Loucy (cell line): ENCODE measurements at regions not wholly inside any gene's neighbourhood (a gene's known extent, or its start where the extent isn't known, plus 50 kb on each side); places are given as distances from the start of the nearest gene placed in this dataset.
"Not testable (repeated sequence)": the region's sequence is repeated elsewhere in the genome, so short reads cannot be mapped to it uniquely, and the experiment has no call there.

Experiments
- H2AFZ ChIP-seq: fragments of 200-600 bp; sonication (generic); 2 replicates; pipeline ENCODE4 v1.6.0; 2016; ENCODE audit warnings: antibody characterized with exemption, mild to moderate bottlenecking, low read length, moderate library complexity
- H3F3A ChIP-seq: fragments of 200-600 bp; 2 replicates; pipeline ENCODE4 v1.6.0; 2016; ENCODE audit warnings: antibody characterized with exemption, low read depth, mild to moderate bottlenecking
- H3K27me3 ChIP-seq: fragments of 200-600 bp; sonication (generic); 2 replicates; pipeline ENCODE4 v1.6.1; 2014; ENCODE audit warnings: low read length, mild to moderate bottlenecking; ENCODE audit not compliant: insufficient read depth, poor library complexity, severe bottlenecking
- H3K36me3 ChIP-seq: fragments of 200-600 bp; sonication (generic); 2 replicates; pipeline ENCODE4 v1.6.1; 2016; ENCODE audit warnings: low read length; ENCODE audit not compliant: insufficient read depth
- H3K4me1 ChIP-seq: fragments of 200-600 bp; sonication (generic); 2 replicates; pipeline ENCODE4 v1.5.1; 2014; ENCODE audit warnings: low read length, mild to moderate bottlenecking; ENCODE audit not compliant: insufficient read depth, poor library complexity, severe bottlenecking
- H3K4me2 ChIP-seq: fragments of 200-600 bp; sonication (generic); 2 replicates; pipeline ENCODE4 v1.6.0; 2014; ENCODE audit warnings: antibody characterized with exemption, low read length, low read depth, mild to moderate bottlenecking; ENCODE audit not compliant: poor library complexity, severe bottlenecking
- H3K4me3 ChIP-seq: fragments of 200-600 bp; sonication (generic); 2 replicates; pipeline ENCODE4 v1.5.1; 2014; ENCODE audit warnings: low read length, mild to moderate bottlenecking, mixed read lengths; ENCODE audit not compliant: poor library complexity, severe bottlenecking
- H3K79me2 ChIP-seq: fragments of 200-600 bp; sonication (generic); 2 replicates; pipeline ENCODE4 v1.6.1; 2014; ENCODE audit warnings: low read length; ENCODE audit not compliant: insufficient read depth
- H3K9ac ChIP-seq: fragments of 200-600 bp; sonication (generic); 2 replicates; pipeline ENCODE4 v1.6.0; 2014; ENCODE audit warnings: mild to moderate bottlenecking, low read depth, low read length, moderate library complexity; ENCODE audit not compliant: poor library complexity, severe bottlenecking
- H3K9me2 ChIP-seq: fragments of 200-600 bp; sonication (generic); replicated peaks from 2 replicates; pipeline ENCODE4 v1.6.1; 2016; ENCODE audit warnings: low read depth, low read length, mixed read lengths
- H3K9me3 ChIP-seq: fragments of 200-600 bp; sonication (generic); 2 replicates; pipeline ENCODE4 v1.6.1; 2014; ENCODE audit warnings: mild to moderate bottlenecking, antibody characterized with exemption, low read length, low read depth; ENCODE audit not compliant: insufficient read depth
- H4K20me1 ChIP-seq: fragments of 200-600 bp; sonication (generic); 2 replicates; pipeline ENCODE4 v1.6.0; 2014; ENCODE audit warnings: antibody characterized with exemption, low read length, mild to moderate bottlenecking; ENCODE audit not compliant: insufficient read depth, poor library complexity, severe bottlenecking
- CTCF ChIP-seq: fragments of 200-600 bp; sonication (generic); conservative IDR thresholded peaks from 2 replicates; pipeline ENCODE4 v1.5.1; 2014; ENCODE audit warnings: mild to moderate bottlenecking, antibody characterized with exemption, low read length
- EZH2phosphoT487 ChIP-seq: fragments of 200-600 bp; IDR thresholded peaks from 2 replicates; pipeline ENCODE4 v1.6.1; 2018; ENCODE audit warnings: antibody characterized with exemption, mild to moderate bottlenecking, moderate library complexity, borderline replicate concordance

GRCh38 chr9:129553277-129553676 is 67.6 kb downstream of the C9orf50 start:
- TF ChIP-seq CTCF (no peak), EZH2phosphoT487 (no peak)
- no peak overlapping the region for H3K9ac ChIP-seq
- no peaks in the 10 kb centered on the region for H3K4me1 ChIP-seq

GRCh38 chr9:129552064-129552463 is 68.8 kb downstream of the C9orf50 start:
- H3K27me3 ChIP-seq = no peaks in the 10 kb centered on the region
- no peaks in the 10 kb centered on the region for H3K79me2 ChIP-seq
- no peaks in the 10 kb centered on the region for H3K9me3 ChIP-seq
- no peak overlapping the region for H2AFZ ChIP-seq
- H3K9me2 ChIP-seq = no peaks in the 10 kb centered on the region
- TF ChIP-seq CTCF = no peak
- TF ChIP-seq EZH2phosphoT487 = no peak
- H3K4me1 ChIP-seq = no peaks in the 10 kb centered on the region
- H3K9ac ChIP-seq = no peak overlapping the region
- no peaks in the 10 kb centered on the region for H4K20me1 ChIP-seq
- H3F3A ChIP-seq = no peaks in the 10 kb centered on the region
- no peak overlapping the region for H3K4me2 ChIP-seq
- H3K36me3 ChIP-seq = no peaks in the 10 kb centered on the region
- H3K4me3 ChIP-seq = no peak overlapping the region

More at GRCh38 chr9:129553277-129553676, 67.6 kb downstream of the C9orf50 start:
- H3K36me3 ChIP-seq = no peaks in the 10 kb centered on the region
- H3K4me2 ChIP-seq = no peak overlapping the region
- no peaks in the 10 kb centered on the region for H4K20me1 ChIP-seq
- H3K27me3 ChIP-seq = no peaks in the 10 kb centered on the region
- no peaks in the 10 kb centered on the region for H3K9me2 ChIP-seq
- H3K79me2 ChIP-seq = no peaks in the 10 kb centered on the region
- no peak overlapping the region for H3K4me3 ChIP-seq
- no peaks in the 10 kb centered on the region for H3K9me3 ChIP-seq
- no peak overlapping the region for H2AFZ ChIP-seq
- no peaks in the 10 kb centered on the region for H3F3A ChIP-seq

GRCh38 chr9:129551393-129551973 is 69.4 kb downstream of the C9orf50 start:
- no peaks in the 10 kb centered on the region for H3K4me1 ChIP-seq
- no peaks in the 10 kb centered on the region for H4K20me1 ChIP-seq
- H3K36me3 ChIP-seq = no peaks in the 10 kb centered on the region
- TF ChIP-seq EZH2phosphoT487 (no peak), CTCF (no peak)
- no peaks in the 10 kb centered on the region for H3K27me3 ChIP-seq
- H3K4me3 ChIP-seq = no peak overlapping the region
- H3K79me2 ChIP-seq = no peaks in the 10 kb centered on the region
- H2AFZ ChIP-seq = no peak overlapping the region
- H3F3A ChIP-seq = no peaks in the 10 kb centered on the region
- H3K9ac ChIP-seq = no peak overlapping the region
- H3K9me2 ChIP-seq = no peaks in the 10 kb centered on the region
- no peak overlapping the region for H3K4me2 ChIP-seq
- H3K9me3 ChIP-seq = no peaks in the 10 kb centered on the region

- not testable (repeated sequence) for H3K27me3 ChIP-seq, H3K4me2 ChIP-seq, H3K79me2 ChIP-seq, H3K4me1 ChIP-seq, H4K20me1 ChIP-seq, H3K9me2 ChIP-seq, H2AFZ ChIP-seq, H3K4me3 ChIP-seq, H3K9ac ChIP-seq, H3K36me3 ChIP-seq, H3F3A ChIP-seq, H3K9me3 ChIP-seq
Measured at GRCh38 chr9:129550977-129551376, 69.9 kb downstream of the C9orf50 start.
